Colonic mucosa (tissue), 4 donors: ENCODE measurements at regions not wholly inside any gene's neighbourhood (a gene's known extent, or its start where the extent isn't known, plus 50 kb on each side); places are given as distances from the start of the nearest gene placed in this dataset.

Source experiments
- DNase-seq: peaks from one replicate; pipeline ENCODE4 v3.0.0-alpha.2; 2020
- H3K27ac ChIP-seq: fragments of 200-600 bp; one replicate; pipeline ENCODE4 v1.8.0; 2021
- H3K27me3 ChIP-seq: fragments of 200-600 bp; one replicate; pipeline ENCODE4 v1.8.0; 2021
- H3K36me3 ChIP-seq: fragments of 200-600 bp; one replicate; pipeline ENCODE4 v1.8.0; 2021
- H3K4me1 ChIP-seq: fragments of 200-600 bp; one replicate; pipeline ENCODE4 v1.8.0; 2021; ENCODE audit warnings: mild to moderate bottlenecking
- H3K4me3 ChIP-seq: fragments of 200-600 bp; one replicate; pipeline ENCODE4 v1.8.0; 2021
- H3K9ac ChIP-seq, 2 donors: one replicate each; pipeline ENCODE4 v1.7.0; 2013; ENCODE audit warnings: control low read depth in 2 of 2, low read depth in 2 of 2, low read length in 2 of 2
- H3K9me3 ChIP-seq: fragments of 200-600 bp; one replicate; pipeline ENCODE4 v1.8.0; 2021
- CTCF ChIP-seq: fragments of 200-600 bp; IDR thresholded peaks from one replicate; pipeline ENCODE4 v1.8.0; 2022; ENCODE audit warnings: antibody characterized with exemption, mild to moderate bottlenecking
- intact Hi-C: fragments of 100-400 bp; cut with DNase I; formaldehyde crosslinking; loops from one replicate; pipeline ENCODE4 v1.14.1; 2022
- donor health status: healthy.
- donor health status: DM: no; HTN: no; CAD: no.
- donor health status: DM: no; HTN: no; CAD: no.

- Histone ChIP-seq H3K27me3 (no peaks in the 10 kb centered on the region), H3K27ac (no peak overlapping the region), H3K4me3 (no peak overlapping the region), H3K9ac (no peak overlapping the region), H3K4me1 (no peaks in the 10 kb centered on the region), H3K9me3 (no peaks in the 10 kb centered on the region), H3K36me3 (no peaks in the 10 kb centered on the region)
- intact Hi-C loops, result no loop called here
- TF ChIP-seq CTCF, result no peak
- DNase-seq, result no peak
Observed at GRCh38 chr2:215782295-215782694, 231.1 kb downstream of the MREG start.

GRCh38 chr2:215780907-215781685, 232.3 kb downstream of the MREG start:
- no peak for DNase-seq
- intact Hi-C loops, result no loop called here
- H3K27ac ChIP-seq, result no peak overlapping the region
- TF ChIP-seq CTCF, result no peak
- no peaks in the 10 kb centered on the region for H3K9me3 ChIP-seq
- H3K4me3 ChIP-seq, result no peak overlapping the region
- no peaks in the 10 kb centered on the region for H3K4me1 ChIP-seq
- no peaks in the 10 kb centered on the region for H3K27me3 ChIP-seq
- no peak overlapping the region for H3K9ac ChIP-seq
- H3K36me3 ChIP-seq, result no peaks in the 10 kb centered on the region

- no peak for TF ChIP-seq CTCF
- no peak for DNase-seq
- intact Hi-C loops, result no loop called here
- Histone ChIP-seq H3K36me3 (no peaks in the 10 kb centered on the region), H3K9me3 (no peaks in the 10 kb centered on the region), H3K9ac (no peak overlapping the region), H3K27me3 (no peaks in the 10 kb centered on the region), H3K4me1 (no peaks in the 10 kb centered on the region), H3K4me3 (no peak overlapping the region), H3K27ac (no peak overlapping the region)
Observed at GRCh38 chr2:215780313-215780712, 233.0 kb downstream of the MREG start.

GRCh38 chr2:215779912-215780311, 233.4 kb downstream of the MREG start:
- intact Hi-C loops, result no loop called here
- DNase-seq, result no peak
- Histone ChIP-seq H3K9me3 (no peaks in the 10 kb centered on the region), H3K4me3 (no peak overlapping the region), H3K27ac (no peak overlapping the region), H3K9ac (no peak overlapping the region), H3K4me1 (no peaks in the 10 kb centered on the region), H3K36me3 (no peaks in the 10 kb centered on the region), H3K27me3 (no peaks in the 10 kb centered on the region)
- TF ChIP-seq CTCF, result no peak

- TF ChIP-seq CTCF, result no peak
- intact Hi-C loops, result no loop called here
Observed at GRCh38 chr2:215777465-215778044, 235.8 kb downstream of the MREG start.

More at GRCh38 chr2:215777465-215778044, 235.8 kb downstream of the MREG start:
- Histone ChIP-seq H3K9ac (no peak overlapping the region), H3K4me3 (no peak overlapping the region), H3K4me1 (no peaks in the 10 kb centered on the region), H3K36me3 (no peaks in the 10 kb centered on the region), H3K27ac (no peak overlapping the region), H3K27me3 (no peaks in the 10 kb centered on the region), H3K9me3 (no peaks in the 10 kb centered on the region)
- no peak for DNase-seq
